T-helper 17 cell (primary cell): ENCODE measurements at regions not wholly inside any gene's neighbourhood (a gene's known extent, or its start where the extent isn't known, plus 50 kb on each side); places are given as distances from the start of the nearest gene placed in this dataset.
A peak's percentile ranks its signal among the peaks of the same experiment; 100 is the strongest.
"Not testable (repeated sequence)": the region's sequence is repeated elsewhere in the genome, so short reads cannot be mapped to it uniquely, and the experiment has no call there.

ENCODE experiments used
- ATAC-seq: fragments of 150-1000 bp; cut with Tn5 transposase; 2 replicates; pipeline ENCODE4 v1.10.0; 2021; ENCODE audit warnings: mild to moderate bottlenecking, moderate library complexity
- DNase-seq, 3 donors: peaks; one replicate each; pipeline versions ENCODE4 v3.0.0 to v3.0.0-alpha.2; 2020 to 2021
- H3K9me3 ChIP-seq: one replicate; pipeline ENCODE4 v1.7.0; 2013; ENCODE audit warnings: low read length, mild to moderate bottlenecking; ENCODE audit not compliant: control insufficient read depth, poor library complexity, severe bottlenecking
- H3K27ac Mint-ChIP-seq: one replicate; pipeline ENCODE4 v1.8.0; 2022; ENCODE audit warnings: mild to moderate bottlenecking, moderate library complexity, mixed read lengths
- H3K27me3 Mint-ChIP-seq: one replicate; pipeline ENCODE4 v1.8.0; 2022; ENCODE audit warnings: mixed read lengths
- H3K36me3 Mint-ChIP-seq: one replicate; pipeline ENCODE4 v1.8.0; 2022; ENCODE audit warnings: low read depth, mixed read lengths
- H3K4me1 Mint-ChIP-seq: one replicate; pipeline ENCODE4 v1.8.0; 2022; ENCODE audit warnings: mild to moderate bottlenecking, mixed read lengths
- H3K4me3 Mint-ChIP-seq: one replicate; pipeline ENCODE4 v1.8.0; 2022; ENCODE audit warnings: mild to moderate bottlenecking, moderate library complexity, mixed read lengths

- not testable (repeated sequence) for DNase-seq, ATAC-seq, H3K36me3 Mint-ChIP-seq, H3K9me3 ChIP-seq, H3K27ac Mint-ChIP-seq, H3K4me1 Mint-ChIP-seq, H3K4me3 Mint-ChIP-seq
- H3K27me3 Mint-ChIP-seq, result peaks cover 21% of the 10 kb centered on the region
These were observed 103.3 kb downstream of the FAM72B start for GRCh38 chr1:121080904-121081264.

DNA sequence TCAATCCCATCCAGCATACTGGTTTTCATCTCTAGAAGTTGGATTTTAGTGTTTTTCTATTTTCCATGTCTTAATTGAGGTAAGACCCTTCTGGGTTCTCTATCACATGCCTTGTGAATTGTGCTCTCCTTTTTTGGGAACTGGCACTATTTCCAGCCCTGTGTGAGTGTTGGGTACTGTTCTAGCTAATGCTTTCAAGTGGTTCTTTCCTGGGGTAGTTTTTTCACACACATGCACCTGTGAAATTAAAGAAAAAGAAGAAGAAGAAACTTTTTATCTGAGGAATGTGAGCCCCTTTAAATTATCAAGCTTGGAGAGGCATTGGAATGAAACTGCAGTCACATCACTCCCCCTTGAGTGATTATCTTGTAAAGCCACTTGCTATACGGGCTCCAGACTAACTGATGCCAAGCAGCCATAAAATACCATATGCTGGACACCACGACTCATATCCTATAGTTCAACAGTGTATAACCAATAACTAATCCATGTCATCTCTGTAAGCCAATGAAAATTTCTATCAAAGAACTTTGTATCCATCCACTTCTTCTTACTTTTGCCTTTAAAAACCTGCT lies 102.4 kb downstream of the FAM72B start:
- H3K36me3 Mint-ChIP-seq, ATAC-seq, H3K4me3 Mint-ChIP-seq, H3K4me1 Mint-ChIP-seq, H3K27ac Mint-ChIP-seq, DNase-seq, H3K9me3 ChIP-seq: not testable (repeated sequence)
- peaks cover 16% of the 10 kb centered on the region for H3K27me3 Mint-ChIP-seq

DNA sequence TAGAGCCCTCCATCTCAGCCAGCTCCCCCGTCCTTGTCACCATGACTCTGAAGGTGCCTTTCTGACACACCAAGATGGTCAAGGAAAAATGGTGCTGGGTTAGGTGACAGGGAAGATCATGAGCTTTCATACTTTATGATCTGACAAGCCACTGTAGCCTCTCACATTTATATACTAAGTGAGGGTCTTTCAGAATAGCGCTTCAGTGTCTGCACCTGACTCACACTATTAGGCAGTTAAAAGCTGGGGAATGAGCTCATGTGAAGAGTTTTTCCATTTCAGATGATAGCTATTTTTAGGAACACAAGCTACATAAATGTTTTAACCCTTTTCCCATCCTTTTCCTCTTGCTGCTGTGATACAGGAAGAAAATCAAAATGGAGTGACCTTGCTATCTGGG lies 101.1 kb downstream of the FAM72B start:
- H3K4me3 Mint-ChIP-seq, ATAC-seq, H3K36me3 Mint-ChIP-seq, DNase-seq, H3K9me3 ChIP-seq, H3K4me1 Mint-ChIP-seq, H3K27ac Mint-ChIP-seq: not testable (repeated sequence)
- H3K27me3 Mint-ChIP-seq, result peaks cover 16% of the 10 kb centered on the region

GRCh38 chr1:121086249-121086648 lies 97.9 kb downstream of the FAM72B start:
- H3K4me1 Mint-ChIP-seq, H3K27me3 Mint-ChIP-seq, ATAC-seq: not testable (repeated sequence)

DNA sequence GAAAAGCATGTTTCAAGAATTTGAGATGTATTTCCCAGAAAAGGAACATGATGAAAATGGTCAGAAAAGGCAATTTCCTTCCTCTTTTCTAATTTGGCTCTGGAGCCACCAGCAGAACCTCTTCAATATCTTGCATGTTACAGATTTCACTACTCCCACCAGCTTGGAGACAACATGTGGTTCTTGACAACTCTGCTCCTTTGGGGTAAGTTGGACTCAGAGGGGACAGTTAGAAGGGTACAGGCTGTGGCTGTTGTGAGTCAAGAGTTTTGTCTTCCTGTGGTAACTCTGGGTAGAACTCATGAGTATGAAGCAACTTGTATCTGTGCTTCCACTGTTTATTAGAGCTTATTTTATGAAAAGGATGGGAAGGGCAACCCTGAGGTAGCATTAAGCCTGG lies 96.9 kb downstream of the FAM72B start:
- not testable (repeated sequence) for H3K4me3 Mint-ChIP-seq, H3K27me3 Mint-ChIP-seq, DNase-seq, H3K36me3 Mint-ChIP-seq, ATAC-seq, H3K27ac Mint-ChIP-seq, H3K9me3 ChIP-seq, H3K4me1 Mint-ChIP-seq

More at GRCh38 chr1:121086249-121086648, 97.9 kb downstream of the FAM72B start:
- H3K4me3 Mint-ChIP-seq, H3K27ac Mint-ChIP-seq, H3K9me3 ChIP-seq, DNase-seq, H3K36me3 Mint-ChIP-seq: not testable (repeated sequence)

DNA sequence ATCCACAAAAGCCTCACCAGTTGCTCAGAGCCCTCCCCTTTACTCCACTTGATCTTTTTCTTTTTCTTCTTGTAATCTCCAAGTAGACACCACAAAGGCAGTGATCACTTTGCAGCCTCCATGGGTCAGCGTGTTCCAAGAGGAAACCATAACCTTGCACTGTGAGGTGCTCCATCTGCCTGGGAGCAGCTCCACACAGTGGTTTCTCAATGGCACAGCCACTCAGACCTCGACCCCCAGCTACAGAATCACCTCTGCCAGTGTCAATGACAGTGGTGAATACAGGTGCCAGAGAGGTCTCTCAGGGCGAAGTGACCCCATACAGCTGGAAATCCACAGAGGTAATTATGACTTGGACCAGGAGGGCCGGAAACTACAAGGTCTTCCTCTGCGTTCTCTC lies 95.6 kb downstream of the FAM72B start:
- not testable (repeated sequence) for H3K4me1 Mint-ChIP-seq, H3K36me3 Mint-ChIP-seq, DNase-seq, ATAC-seq, H3K9me3 ChIP-seq, H3K27ac Mint-ChIP-seq, H3K4me3 Mint-ChIP-seq, H3K27me3 Mint-ChIP-seq

- not testable (repeated sequence) for H3K27ac Mint-ChIP-seq, H3K9me3 ChIP-seq, H3K36me3 Mint-ChIP-seq, ATAC-seq, H3K4me1 Mint-ChIP-seq, H3K4me3 Mint-ChIP-seq, H3K27me3 Mint-ChIP-seq, DNase-seq
These were observed 91.7 kb downstream of the FAM72B start for GRCh38 chr1:121092329-121092968.

GRCh38 chr1:121095014-121095413 lies 89.1 kb downstream of the FAM72B start:
- H3K4me1 Mint-ChIP-seq, H3K36me3 Mint-ChIP-seq, H3K4me3 Mint-ChIP-seq, H3K9me3 ChIP-seq, H3K27me3 Mint-ChIP-seq, DNase-seq, ATAC-seq, H3K27ac Mint-ChIP-seq: not testable (repeated sequence)

- peak; percentile 94 for ATAC-seq
- H3K27ac Mint-ChIP-seq, result not testable (repeated sequence)
These were observed 86.8 kb downstream of the FAM72B start for GRCh38 chr1:121097127-121097866.

GRCh38 chr1:121097867-121098215 lies 86.3 kb downstream of the FAM72B start:
- H3K4me1 Mint-ChIP-seq, H3K36me3 Mint-ChIP-seq, H3K27me3 Mint-ChIP-seq, H3K9me3 ChIP-seq, H3K27ac Mint-ChIP-seq, H3K4me3 Mint-ChIP-seq, ATAC-seq: not testable (repeated sequence)
- peak in 1 of 3 donors; percentile 6 for DNase-seq

More at GRCh38 chr1:121097127-121097866, 86.8 kb downstream of the FAM72B start:
- H3K4me1 Mint-ChIP-seq, H3K27me3 Mint-ChIP-seq, H3K9me3 ChIP-seq, H3K36me3 Mint-ChIP-seq: not testable (repeated sequence)
- DNase-seq, result peak; percentile 74 to 79 (median 74)
- peak overlapping the region; percentile 77 for H3K4me3 Mint-ChIP-seq

DNA sequence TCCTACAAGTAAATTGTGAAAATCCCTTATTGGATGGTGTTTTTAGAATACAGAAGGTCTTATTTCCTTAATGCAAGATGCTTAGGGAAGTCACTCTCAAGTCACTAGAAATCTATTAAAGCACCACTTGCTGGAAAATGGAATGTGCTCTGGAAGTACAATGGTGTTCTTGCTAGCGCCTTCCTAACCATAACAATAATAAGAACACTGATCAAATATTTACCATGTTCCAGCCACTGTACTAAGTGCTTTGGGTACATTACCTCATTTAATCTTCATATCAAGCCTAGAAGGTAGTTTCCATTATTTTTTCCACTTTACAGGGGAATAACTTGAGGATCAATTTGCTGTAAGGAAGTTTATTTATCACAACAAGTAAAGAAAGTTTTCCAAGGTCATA lies 75.1 kb downstream of the FAM72B start:
- not testable (repeated sequence) for H3K36me3 Mint-ChIP-seq, H3K27me3 Mint-ChIP-seq, H3K27ac Mint-ChIP-seq, DNase-seq, ATAC-seq, H3K4me3 Mint-ChIP-seq, H3K4me1 Mint-ChIP-seq, H3K9me3 ChIP-seq

- not testable (repeated sequence) for H3K9me3 ChIP-seq
These were observed 67.4 kb downstream of the FAM72B start for GRCh38 chr1:121116522-121117297.

DNA sequence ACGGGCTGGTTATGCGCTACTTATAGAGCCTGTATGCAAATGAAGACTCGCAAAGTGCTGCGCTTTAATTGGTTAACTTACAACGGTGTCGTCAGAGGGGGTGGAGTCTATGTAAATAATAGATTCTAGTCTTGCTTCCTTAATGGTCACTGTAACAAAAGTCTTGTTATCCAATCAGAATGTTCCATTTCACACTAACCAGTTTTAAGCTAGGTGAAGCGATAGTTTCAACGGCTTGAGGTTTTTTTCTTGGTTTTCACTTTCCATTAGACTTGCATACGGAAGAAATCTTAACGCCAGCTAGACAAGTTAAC lies 66.9 kb downstream of the FAM72B start:
- peak; percentile 88 for ATAC-seq
- H3K4me3 Mint-ChIP-seq, H3K36me3 Mint-ChIP-seq, DNase-seq, H3K27ac Mint-ChIP-seq, H3K27me3 Mint-ChIP-seq, H3K9me3 ChIP-seq, H3K4me1 Mint-ChIP-seq: not testable (repeated sequence)

More at GRCh38 chr1:121116522-121117297, 67.4 kb downstream of the FAM72B start:
- H3K36me3 Mint-ChIP-seq, H3K27ac Mint-ChIP-seq, H3K4me3 Mint-ChIP-seq, ATAC-seq, DNase-seq, H3K27me3 Mint-ChIP-seq, H3K4me1 Mint-ChIP-seq: not testable (repeated sequence)
